OCI-LY1 (cell line): ENCODE measurements at regions not wholly inside any gene's neighbourhood (a gene's known extent, or its start where the extent isn't known, plus 50 kb on each side); places are given as distances from the start of the nearest gene placed in this dataset.

Experiments used
- CTCF ChIP-seq: fragments of 200-600 bp; sonication (generic), shearing (Covaris generic); IDR thresholded peaks from 2 replicates; pipeline ENCODE4 v1.5.1; 2017; ENCODE audit warnings: mild to moderate bottlenecking, antibody characterized with exemption, low read length, moderate library complexity, mixed read lengths
- EZH2 ChIP-seq: fragments of 200-600 bp; sonication (generic), shearing (Covaris generic); IDR thresholded peaks from 2 replicates; pipeline ENCODE4 v1.8.0; 2017; ENCODE audit warnings: borderline replicate concordance, mixed run types, mild to moderate bottlenecking, antibody characterized with exemption, low read length, moderate library complexity, mixed read lengths

- no peak for TF ChIP-seq CTCF
- no peak for TF ChIP-seq EZH2
These were observed 220.1 kb upstream of the MSX2 start for GRCh38 chr5:174504266-174504726.
